ENCODE measurements at regions not wholly inside any gene's neighbourhood (a gene's known extent, or its start where the extent isn't known, plus 50 kb on each side); places are given as distances from the start of the nearest gene placed in this dataset.

- TF ChIP-seq CTCF (IDR thresholded peaks at IDR 0.05) = no peak
These were observed 197.6 kb downstream of the ASB9 start for GRCh38 chrX:15072259-15072658.

- TF ChIP-seq CTCF (IDR thresholded peaks at IDR 0.05) = no peak
These were observed 186.3 kb downstream of the MOSPD2 start for GRCh38 chrX:15059474-15059873.

GRCh38 chrX:15056044-15056443 lies 182.8 kb downstream of the MOSPD2 start:
- TF ChIP-seq CTCF (IDR thresholded peaks at IDR 0.05) = no peak

GRCh38 chrX:15055146-15055930 lies 182.1 kb downstream of the MOSPD2 start:
- no peak for TF ChIP-seq CTCF (IDR thresholded peaks at IDR 0.05)

- peak; percentile 15; the same call in 1 of the 2 replicates for TF ChIP-seq CTCF (IDR thresholded peaks at IDR 0.05)
These were observed 177.2 kb downstream of the MOSPD2 start for GRCh38 chrX:15050395-15050794.

- no peak for TF ChIP-seq CTCF (IDR thresholded peaks at IDR 0.05)
These were observed 170.3 kb downstream of the MOSPD2 start for GRCh38 chrX:15043538-15043937.

- TF ChIP-seq CTCF (IDR thresholded peaks at IDR 0.05) = no peak
These were observed 160.7 kb downstream of the MOSPD2 start for GRCh38 chrX:15033917-15034316.

- no peak for TF ChIP-seq CTCF (IDR thresholded peaks at IDR 0.05)
These were observed 144.3 kb downstream of the MOSPD2 start for GRCh38 chrX:15017491-15017890.

All from LNCAP (cell line).